HG03066 (cell line): ENCODE measurements at regions not wholly inside any gene's neighbourhood (a gene's known extent, or its start where the extent isn't known, plus 50 kb on each side); places are given as distances from the start of the nearest gene placed in this dataset.
"Not testable (repeated sequence)": the region's sequence is repeated elsewhere in the genome, so short reads cannot be mapped to it uniquely, and the experiment has no call there.

Experiments
- ATAC-seq: cut with Tn5 transposase; IDR thresholded peaks from one replicate; pipeline ENCODE4 v1.9.1; 2021; ENCODE audit warnings: low read depth; ENCODE audit not compliant: unreplicated experiment

GRCh38 chr10:26952094-26952493, 91.3 kb upstream of the ABI1 start:
- ATAC-seq: no peak

DNA sequence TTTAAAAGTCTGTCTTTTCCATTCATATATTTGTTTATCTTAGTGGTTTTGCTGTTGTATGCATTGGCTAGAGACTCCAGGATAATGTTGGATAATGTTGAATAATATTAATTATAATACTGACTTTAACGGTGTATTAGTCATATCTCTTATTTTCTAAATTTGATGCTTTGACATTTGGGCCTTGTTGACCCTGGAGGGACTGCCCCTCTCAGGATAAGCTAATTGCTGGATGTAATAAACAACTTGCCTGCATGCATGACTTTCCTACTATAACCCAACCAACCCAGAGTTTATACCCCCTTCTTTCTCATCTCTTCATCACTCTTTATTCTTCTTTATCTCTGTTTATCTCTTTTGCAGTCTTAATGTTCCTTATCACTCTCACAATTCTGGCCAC, 90.9 kb upstream of the ABI1 start:
- ATAC-seq: no peak

GRCh38 chr10:26950934-26951333, 90.2 kb upstream of the ABI1 start:
- ATAC-seq: no peak

DNA sequence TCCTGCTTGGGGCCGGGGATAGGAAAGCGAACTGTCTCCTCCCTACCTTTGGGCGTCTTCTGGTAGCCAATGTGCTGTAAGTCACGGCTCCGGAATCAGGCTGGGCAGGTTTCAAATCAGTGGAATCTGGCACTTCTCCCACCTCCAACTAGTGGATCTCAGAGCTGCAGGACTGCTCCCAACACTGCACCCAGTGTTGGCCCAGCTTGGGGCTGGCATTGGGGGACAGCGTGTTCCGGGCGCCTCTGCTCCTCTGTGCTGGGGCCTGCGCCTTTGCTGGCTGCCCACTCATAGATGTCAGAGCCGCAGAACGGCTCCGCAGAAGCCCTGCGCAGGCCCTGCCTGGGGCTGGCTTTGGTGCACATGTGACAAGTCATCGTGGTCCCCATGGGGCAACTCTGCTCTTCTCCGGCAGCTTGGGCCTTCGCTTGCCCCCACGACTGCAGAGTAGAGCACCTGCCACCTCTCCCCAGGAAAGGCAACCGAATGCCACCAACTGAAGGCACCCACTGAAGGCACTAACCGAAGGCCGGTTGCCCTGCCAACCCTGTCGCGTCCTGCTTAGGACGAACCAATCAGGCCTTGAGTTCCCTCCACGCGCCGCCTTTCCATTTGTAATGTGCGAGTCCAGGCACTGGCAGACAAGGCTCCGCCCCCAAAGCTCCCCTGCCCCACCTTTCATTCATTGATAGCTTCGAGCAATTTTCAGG, 85.5 kb upstream of the ABI1 start:
- ATAC-seq: no peak

DNA sequence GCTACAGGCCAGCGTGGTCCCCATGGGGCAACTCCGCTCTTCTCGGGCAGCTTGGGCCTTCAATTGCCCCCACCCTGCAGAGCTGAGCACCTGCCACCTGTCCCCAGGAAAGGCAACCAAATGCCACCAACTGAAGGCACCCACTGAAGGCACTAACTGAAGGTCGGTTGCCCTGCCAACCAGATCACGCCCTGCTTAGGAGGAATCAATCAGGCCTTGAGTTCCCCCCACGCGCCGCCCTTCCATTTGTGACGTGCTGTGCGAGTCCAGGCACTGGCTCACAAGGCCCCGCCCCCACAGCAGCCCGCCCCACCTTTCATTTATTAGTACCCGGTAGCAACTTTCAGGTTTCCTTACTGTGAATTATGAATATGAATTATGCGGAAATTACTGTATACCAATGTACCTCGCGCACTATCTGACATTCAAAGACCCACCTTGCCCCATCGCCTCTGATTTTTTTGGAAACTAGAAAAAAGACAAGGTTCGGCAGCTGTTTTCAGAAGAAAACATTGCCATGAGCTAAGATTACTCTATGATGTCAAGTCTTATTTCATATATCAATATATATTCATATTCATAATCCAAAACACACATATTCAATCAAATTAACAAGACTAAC, 83.6 kb upstream of the ABI1 start:
- ATAC-seq: no peak

- ATAC-seq: no peak
These were observed 79.2 kb upstream of the ABI1 start for GRCh38 chr10:26939962-26940354.

DNA sequence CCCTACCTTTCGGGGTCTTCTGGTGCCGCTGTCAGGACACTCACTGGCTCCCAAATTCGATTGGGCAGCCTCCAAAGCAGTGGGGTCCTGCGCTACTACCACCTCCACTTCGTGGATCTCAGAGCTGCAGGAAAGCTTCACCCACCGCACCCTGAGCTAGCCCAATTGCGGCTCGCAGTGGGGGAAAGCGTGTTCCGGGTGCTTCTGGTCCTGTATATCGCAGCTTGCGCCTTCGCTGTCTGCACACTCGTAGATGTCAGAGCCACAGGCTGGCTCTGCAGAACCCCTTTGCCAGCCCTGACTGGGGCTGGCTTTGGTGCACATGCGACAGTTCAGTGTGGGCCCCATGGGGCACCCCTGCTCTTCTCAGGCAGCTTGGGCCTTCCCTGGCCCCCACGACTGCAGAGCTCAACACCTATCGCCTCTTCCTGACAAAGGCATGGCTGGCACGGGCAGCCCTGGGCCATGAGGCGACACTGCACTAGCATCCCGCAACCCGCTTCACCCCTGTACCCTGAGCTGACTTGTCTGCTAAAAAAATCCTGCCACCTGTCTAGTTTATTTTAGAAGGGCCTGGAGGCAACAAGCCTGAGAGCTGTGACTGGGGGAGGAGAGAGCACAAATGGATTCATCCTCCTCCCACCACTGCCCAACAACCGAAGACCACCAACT, 78.7 kb upstream of the ABI1 start:
- ATAC-seq: no peak

GRCh38 chr10:26938578-26938977, 77.8 kb upstream of the ABI1 start:
- no peak for ATAC-seq

- no peak for ATAC-seq
These were observed 76.6 kb upstream of the ABI1 start for GRCh38 chr10:26937371-26937770.

DNA sequence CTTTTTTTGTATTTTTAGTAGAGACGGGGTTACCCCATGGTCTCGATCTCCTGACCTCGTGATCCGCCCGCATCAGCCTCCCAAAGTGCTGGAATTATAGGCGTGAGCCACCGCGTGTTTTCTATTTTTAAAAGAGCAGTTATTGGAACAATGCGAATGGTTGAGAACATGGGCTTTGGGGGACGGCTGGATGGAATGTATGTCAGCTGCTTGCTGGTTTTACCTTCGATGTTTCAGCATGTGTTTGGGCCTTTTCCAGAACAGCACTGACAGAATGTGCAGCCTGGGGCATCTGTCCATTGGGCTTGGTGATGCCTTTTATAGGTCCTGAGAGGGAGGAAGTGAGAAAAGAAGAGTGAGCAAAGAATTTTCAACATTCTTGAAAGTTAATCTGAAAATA, 73.4 kb upstream of the ABI1 start:
- ATAC-seq: not testable (repeated sequence)

DNA sequence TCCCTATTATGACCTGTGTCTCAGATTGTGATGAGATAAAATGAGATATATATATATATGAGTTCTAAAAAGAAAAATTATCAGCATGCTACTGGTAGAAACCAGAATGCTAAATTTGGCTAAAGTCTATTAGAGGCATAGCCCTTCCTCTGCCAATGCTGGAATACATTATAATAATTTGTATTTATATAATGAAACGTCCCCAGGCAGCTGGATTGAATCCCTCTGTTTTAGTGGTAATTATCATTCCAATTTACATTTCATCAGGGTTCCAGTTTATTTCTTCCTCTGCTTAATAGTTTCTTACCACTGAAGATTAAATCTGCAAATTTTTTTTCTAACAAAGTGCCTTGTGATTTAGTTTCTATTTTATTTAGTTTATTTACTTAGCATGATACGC, 71.8 kb upstream of the ABI1 start:
- no peak for ATAC-seq

- peak; percentile 87 for ATAC-seq
These were observed 70.5 kb upstream of the ABI1 start for GRCh38 chr10:26931223-26931622.

GRCh38 chr10:26922824-26923223, 62.1 kb upstream of the ABI1 start:
- not testable (repeated sequence) for ATAC-seq

DNA sequence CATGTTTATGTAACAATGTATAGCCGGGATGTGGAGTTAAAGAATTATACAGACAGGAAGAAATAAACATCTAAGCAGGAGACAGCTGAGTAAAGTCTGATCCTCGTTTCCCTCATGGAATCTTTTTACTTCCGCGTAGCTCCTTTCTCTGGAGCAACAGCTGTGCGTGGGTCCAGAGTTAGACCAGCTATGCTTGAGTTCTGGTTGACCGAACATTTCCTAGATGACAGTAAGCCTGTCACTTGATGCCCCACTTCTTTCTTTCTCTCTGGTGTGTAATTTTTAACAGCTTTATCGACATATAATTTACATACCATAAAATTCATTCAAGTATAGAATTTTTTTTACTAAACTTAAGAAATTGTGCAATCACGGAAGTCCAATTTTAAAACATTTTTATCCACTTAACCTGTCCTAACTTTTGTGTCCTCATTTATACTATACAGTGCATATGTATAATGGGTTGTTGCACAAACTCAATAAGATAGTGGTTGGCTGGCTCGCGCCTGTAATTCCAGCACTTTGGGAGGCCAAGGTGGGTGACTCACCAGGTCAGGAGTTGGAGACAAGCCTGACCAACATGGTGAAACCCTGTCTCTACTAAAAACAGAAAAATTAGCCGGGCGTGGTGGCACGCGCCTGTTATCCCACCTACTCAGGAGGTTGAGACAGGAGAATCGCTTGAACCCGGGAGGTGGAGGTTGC, 58.5 kb upstream of the ABI1 start:
- ATAC-seq: not testable (repeated sequence)

- ATAC-seq: no peak
These were observed 54.1 kb upstream of the ABI1 start for GRCh38 chr10:26914898-26915297.

- ATAC-seq: peak; percentile 78
These were observed 51.2 kb upstream of the ABI1 start for GRCh38 chr10:26911811-26912461.
